NCI-H128 (cell line): ENCODE measurements at regions not wholly inside any gene's neighbourhood (a gene's known extent, or its start where the extent isn't known, plus 50 kb on each side); places are given as distances from the start of the nearest gene placed in this dataset.

Experiments
- DNase-seq: peaks from one replicate; lab custom pipeline; 2025; ENCODE audit not compliant: unreplicated experiment; lab: John Stamatoyannopoulos, UW

DNA sequence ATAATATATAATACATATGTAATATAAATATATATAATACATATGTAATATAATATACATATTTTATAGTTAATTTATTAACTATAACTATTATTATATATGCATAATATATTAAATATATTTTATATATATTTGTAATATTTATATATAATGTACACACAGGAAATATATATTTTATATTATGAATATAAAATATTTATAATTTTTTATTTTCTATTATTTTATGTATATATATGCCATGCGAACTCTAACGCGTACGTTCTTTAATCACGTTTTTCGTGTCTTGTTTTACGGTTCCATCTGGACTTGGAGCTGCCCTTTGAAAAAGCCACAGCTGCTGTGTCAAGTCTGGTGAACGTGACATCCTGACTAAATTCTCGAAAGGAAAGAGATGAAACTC, 332.1 kb downstream of the ASMT start:
- DNase-seq: no peak
